IPS-18c (cell line): ENCODE measurements at regions not wholly inside any gene's neighbourhood (a gene's known extent, or its start where the extent isn't known, plus 50 kb on each side); places are given as distances from the start of the nearest gene placed in this dataset.
"Not testable (repeated sequence)": the region's sequence is repeated elsewhere in the genome, so short reads cannot be mapped to it uniquely, and the experiment has no call there.

Experiments
- H3K4me3 ChIP-seq: 2 replicates; pipeline ENCODE4 v1.7.0; 2013; ENCODE audit warnings: low read depth, mild to moderate bottlenecking, low read length, moderate library complexity; ENCODE audit not compliant: insufficient read depth
- H3K9me3 ChIP-seq: one replicate; pipeline ENCODE4 v1.6.1; 2013; ENCODE audit warnings: mild to moderate bottlenecking, low read length, moderate library complexity; ENCODE audit not compliant: control insufficient read depth, insufficient read depth

DNA sequence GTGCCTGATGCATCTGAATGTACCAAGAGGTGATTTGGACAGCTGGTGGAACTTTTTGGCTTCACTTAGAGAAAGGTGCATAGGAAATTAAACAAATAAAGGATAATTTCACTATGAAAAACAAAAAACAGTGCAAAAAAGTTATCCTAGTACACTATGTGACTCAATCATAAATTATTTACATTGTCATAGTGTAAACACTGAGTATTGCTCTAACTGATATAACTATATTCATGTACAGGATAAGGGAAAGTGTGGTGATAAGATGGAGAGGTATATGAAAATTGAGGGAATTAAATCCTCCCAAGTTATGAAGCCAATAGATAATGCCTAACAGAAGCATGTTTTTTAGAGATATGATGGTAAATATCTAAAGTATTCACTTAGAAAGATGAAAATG lies 50.2 kb upstream of the CPNE4 start:
- Histone ChIP-seq H3K9me3 (no peaks in the 10 kb centered on the region), H3K4me3 (no peak overlapping the region)

DNA sequence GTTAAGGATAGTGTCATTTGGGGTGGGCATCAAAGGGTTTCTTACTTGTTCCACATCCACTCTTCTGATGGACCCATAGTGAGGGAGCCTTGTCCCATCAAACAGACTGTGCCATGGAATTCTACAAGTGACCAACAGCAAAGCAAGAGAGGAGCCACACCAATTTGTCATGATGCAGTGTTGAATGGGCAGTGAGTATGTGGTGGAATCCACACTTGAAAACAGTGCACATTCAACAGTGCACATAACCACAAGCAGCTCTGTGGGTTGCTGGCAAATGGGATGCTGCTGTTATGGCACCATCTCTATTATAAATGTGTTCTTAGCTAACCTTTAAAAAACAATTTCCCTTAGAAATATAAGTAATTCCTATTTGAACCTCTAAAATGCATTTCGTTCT lies 52.5 kb upstream of the CPNE4 start:
- H3K9me3 ChIP-seq, result no peaks in the 10 kb centered on the region
- H3K4me3 ChIP-seq, result no peak overlapping the region

DNA sequence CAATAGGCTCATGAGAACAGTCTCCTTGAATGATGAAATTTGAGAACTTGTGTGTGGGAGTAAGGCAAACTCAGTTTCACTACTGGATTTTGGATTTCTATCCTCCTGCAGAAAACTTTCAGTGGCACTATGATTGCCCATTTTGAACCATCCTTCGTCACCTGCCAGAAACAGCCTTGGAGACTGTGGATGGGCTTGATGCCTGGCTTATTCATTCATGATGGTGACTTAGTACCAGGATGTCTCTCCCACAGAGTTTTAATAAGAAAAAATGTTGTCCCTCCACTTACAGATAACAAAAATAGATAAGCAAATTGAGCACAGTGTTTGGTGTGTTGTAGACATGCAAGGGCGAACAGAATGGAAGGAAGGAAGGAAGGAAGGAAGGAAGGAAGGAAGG lies 53.5 kb upstream of the CPNE4 start:
- Histone ChIP-seq H3K4me3 (no peak overlapping the region), H3K9me3 (no peaks in the 10 kb centered on the region)

DNA sequence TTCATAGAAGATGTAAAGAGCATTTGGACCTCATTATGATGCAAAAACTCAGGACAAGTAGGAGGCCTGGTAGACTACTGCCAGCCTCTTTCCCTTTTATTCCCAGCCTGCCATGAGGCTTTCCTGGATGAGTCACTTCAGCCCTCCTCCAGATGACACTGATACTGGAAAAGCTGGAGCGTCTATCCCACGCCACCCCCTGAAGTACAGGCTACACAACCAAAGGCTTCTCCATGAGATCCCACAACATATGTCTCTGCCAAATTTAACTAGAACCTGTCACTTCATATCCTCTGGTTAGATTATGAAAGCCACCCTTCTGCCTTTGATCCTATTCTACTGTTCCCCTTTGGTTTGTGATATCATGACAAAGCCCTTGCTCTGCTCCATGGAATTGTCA lies 56.1 kb upstream of the CPNE4 start:
- Histone ChIP-seq H3K4me3 (no peak overlapping the region), H3K9me3 (no peaks in the 10 kb centered on the region)

DNA sequence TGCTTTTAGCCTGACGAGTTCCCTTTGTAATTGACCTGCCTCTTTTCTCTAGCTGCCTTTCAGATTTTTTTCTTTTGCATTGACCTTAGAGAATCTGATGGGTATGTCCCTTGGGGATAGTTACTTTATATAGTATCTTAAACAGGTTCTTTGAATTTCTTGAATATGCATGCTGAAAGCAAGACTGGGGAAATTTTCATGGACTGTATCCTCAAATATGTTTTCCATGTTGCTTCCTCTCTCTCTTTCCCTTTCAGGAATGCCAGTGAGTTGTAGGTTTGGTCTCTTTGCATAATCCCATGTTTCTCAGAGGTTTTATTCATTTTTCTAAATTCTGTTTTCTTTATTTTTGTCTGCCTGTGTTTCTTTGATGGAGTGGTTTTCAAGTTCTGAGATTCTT lies 81.8 kb upstream of the CPNE4 start:
- H3K4me3 ChIP-seq, result no peak overlapping the region
- H3K9me3 ChIP-seq, result no peaks in the 10 kb centered on the region

DNA sequence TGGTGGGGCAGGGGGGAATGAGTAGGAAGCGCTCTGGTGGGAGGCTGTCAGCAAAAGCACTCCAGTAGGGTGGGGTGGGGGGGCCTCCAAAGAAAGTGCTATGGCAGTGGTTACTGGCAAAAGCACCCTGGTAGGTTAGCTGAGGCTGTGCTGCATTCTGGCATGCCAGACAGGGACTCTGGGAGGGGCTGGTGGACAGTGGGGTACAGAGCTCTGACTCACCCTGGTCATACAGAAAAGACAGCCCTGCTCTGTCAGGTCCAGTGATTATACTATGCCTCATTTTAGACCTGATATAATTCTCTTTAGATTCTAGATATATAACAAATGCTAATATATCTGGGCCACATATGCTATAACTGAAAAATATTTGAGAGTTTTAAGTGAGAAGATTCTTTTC lies 82.8 kb upstream of the CPNE4 start:
- H3K9me3 ChIP-seq, result no peaks in the 10 kb centered on the region
- no peak overlapping the region for H3K4me3 ChIP-seq

DNA sequence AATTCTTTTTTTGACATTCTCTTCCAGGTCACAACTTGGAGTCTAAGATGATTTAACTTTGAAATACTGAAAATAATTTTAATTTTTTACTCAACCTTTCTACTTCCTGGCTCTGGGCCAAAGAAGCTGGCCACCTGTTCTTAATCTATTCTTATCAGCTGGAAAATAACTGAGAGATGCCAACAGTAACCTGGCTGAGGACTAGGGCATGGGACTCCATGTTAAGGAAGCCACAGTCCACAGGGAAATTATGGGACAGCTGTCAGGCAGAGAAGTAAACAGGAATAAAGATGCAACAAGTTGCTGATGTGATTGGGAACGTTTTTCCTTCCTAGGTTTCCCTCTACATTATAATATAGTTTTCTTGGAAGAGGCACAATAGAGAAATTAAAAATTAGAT lies 84.7 kb upstream of the CPNE4 start:
- H3K4me3 ChIP-seq, result no peak overlapping the region
- no peaks in the 10 kb centered on the region for H3K9me3 ChIP-seq

DNA sequence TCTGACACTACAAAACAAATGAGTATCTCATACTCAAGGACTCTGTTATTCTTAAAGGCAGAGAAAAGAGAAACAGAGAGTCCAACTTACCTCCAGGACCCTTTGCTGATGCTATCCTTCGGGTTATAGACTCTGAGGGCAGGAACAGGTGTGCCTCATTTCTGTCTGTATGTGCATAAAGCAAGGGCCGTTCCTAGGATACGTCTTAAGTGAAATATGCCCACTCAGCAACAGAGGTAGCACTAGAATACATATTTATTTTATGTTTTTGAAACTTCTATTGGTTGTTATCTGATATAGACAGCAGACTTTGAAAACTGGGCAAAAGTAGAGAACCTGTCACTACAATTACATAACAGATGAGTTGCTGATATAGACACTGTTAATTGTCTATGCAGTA lies 89.3 kb upstream of the CPNE4 start:
- no peak overlapping the region for H3K4me3 ChIP-seq

DNA sequence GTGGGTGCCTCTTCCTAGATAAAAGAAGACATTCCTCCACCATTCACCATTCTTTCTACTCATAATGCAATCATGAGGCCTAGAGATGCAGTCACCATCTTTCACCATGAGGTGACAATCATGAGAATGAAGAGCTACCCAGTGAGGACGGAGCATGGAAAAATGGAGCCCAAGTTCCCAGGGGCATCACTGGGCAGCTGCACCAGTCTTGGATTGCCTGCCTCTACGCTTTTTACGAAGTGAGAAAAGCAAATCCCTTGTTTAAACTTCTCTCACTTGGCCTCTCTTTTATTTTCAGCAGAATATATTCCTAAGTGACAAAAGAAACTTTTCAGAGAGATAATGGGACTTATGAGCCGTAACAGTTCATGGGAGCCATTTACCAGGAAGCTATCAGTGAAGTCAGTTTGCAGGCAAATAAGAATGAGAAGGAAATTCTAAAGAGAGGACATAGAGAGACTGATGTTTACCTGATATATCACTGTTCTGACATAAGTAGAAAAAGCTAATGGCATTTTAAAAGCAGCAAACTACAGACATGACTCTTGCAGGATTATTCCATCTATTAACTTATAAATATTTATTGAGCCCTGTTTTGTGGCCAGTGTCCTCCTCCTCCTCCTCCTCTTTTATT lies 90.0 kb upstream of the CPNE4 start:
- H3K4me3 ChIP-seq, result no peak overlapping the region
- no peaks in the 10 kb centered on the region for H3K9me3 ChIP-seq

More for the DNA sequence above, 89.3 kb upstream of the CPNE4 start:
- H3K9me3 ChIP-seq, result no peaks in the 10 kb centered on the region

DNA sequence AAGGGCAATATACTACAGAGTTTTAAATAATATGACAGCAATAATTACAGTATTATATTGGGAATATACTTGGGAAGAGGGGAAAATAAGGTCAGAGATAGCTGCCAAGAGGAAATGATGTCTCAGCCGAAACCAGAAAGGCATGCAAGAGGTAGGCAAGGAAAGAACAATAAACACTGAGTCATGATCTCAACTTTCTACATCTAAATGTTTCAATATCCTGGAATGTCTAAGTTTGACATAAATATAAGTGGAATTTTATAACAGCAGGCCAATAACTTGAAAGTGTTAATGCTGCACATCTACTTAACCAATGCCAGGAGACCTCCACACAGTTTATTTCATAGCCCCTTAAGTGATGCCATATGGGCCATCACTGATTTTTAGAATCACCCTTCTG lies 99.8 kb upstream of the CPNE4 start:
- H3K9me3 ChIP-seq, result no peaks in the 10 kb centered on the region
- no peak overlapping the region for H3K4me3 ChIP-seq

DNA sequence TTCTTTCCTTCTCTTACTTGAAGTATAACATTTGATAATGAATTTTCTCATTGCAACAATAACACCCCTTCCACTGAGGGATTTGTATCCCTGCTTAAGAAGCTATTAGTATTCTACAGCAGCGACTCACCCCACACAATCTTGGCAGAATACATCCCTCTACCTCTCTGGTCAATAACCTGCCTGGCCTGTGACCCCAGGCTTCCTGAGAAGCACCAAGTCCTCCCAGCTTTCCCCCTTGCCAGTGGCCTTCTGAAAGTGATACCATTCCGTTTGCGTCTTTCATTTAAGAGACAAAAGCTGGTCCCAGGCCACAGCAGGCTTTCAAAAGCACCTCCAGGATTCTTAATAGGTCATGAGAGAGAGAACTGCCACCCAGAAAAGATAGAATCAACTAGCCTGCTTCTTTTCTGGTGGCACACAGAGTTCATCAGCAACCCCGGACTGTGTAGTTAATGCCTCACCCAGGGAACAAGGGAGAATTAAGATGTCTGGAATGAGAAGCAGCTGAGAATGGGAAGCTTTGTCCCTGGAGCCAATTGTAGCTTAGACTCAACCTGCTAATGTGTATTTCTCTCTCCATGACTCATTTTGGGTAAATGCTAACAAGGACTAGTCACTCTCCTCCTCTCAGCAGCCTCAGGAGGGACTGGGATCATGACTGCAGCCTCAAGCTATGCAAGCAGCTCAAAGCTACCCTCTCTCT lies 101.0 kb upstream of the CPNE4 start:
- no peaks in the 10 kb centered on the region for H3K9me3 ChIP-seq
- H3K4me3 ChIP-seq, result no peak overlapping the region; the same call in 1 of the 2 replicates

DNA sequence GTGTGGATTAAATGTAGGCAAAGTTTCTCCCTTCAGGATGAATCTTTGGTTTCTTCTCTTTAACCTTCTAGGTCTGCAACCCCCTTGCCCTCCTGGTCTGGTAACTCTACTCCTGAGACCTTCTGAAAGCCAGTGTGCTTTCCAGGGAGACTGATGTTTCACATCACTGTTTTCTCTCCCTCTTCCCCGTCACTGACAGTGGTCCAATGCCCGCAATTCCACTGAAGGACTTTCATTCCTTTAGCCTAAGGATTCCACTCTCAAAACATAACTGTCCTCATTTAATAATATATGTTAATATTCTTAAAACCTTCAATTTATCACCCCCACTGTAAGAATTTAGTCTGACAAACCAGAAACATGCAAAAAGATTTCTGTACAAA lies 101.5 kb upstream of the CPNE4 start:
- H3K4me3 ChIP-seq, result peak overlapping the region; percentile 1; the same call in 1 of the 2 replicates
- H3K9me3 ChIP-seq, result no peaks in the 10 kb centered on the region

DNA sequence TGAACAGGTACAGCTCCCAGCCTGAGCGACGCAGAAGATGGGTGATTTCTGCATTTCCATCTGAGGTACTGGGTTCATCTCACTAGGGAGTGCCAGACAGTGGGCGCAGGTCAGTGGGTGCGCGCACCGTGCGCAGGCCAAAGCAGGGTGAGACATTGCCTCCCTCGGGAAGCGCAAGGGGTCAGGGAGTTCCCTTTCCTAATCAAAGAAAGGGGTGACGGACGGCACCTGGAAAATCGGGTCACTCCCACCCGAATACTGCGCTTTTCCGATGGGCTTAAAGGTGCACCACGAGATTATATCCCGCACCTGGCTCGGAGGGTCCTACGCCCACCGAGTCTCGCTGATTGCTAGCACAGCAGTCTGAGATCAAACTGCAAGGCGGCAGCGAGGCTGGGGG lies 102.1 kb upstream of the CPNE4 start:
- not testable (repeated sequence) for H3K9me3 ChIP-seq
- peak overlapping the region; percentile 28; the same call in 1 of the 2 replicates for H3K4me3 ChIP-seq

DNA sequence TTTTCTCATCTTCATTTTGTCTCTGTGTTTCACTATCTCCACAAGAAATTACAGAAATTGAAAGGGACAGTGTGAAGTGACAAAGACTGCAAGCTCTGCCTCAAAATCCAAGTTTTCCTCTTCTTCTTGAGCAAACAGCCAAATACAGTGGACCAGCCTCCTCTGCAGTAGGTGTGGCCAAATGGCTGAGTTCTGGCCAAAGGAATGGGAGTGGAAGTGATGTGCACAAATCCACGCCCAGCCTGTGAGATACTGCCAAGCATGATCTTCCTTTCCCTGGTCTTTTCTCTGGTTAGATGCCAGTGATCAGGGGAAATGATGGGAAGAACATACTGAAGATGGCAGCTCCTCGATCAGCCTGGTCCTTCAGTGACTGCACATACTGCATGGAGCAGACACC lies 111.0 kb upstream of the CPNE4 start:
- no peaks in the 10 kb centered on the region for H3K9me3 ChIP-seq
- H3K4me3 ChIP-seq, result no peak overlapping the region

DNA sequence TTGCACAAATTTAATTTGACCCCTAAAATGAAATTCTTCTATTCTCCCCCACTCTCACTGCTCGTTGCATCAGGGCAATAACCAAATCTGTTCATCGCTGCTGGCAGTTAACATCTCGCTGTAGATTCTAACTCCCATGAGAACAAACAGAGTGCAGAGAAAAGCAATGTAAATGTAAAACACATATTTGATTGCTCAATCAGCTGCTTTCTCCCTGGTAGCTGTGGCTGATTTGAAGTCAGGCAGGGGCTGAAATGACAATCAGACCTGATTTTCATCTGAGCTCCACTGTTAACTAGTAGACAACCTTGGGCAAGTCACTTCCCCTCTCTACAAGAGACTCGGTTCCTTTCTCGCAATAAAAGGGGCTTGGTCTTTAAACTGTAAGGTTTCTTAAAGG lies 119.8 kb upstream of the CPNE4 start:
- no peaks in the 10 kb centered on the region for H3K9me3 ChIP-seq
- H3K4me3 ChIP-seq, result no peak overlapping the region

DNA sequence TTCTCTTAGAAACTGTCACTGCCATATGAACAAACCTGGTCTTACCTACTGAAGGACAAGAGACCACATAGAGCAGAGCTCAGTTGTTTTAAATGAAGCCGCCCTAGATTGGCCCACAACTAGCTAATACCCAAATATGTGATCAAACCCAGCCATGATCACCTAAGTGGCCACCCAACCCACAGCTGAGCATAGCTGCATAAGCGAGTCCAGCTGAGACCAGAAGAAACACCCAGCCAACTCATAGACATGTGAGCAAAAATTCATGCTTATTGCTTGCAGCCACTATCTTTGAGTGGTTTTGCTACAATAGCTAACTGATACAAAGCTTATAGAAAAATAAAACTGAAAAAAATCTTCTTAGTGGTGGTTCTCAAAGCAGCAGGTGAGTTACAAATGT lies 124.3 kb upstream of the CPNE4 start:
- H3K4me3 ChIP-seq, result no peak overlapping the region
- H3K9me3 ChIP-seq, result no peaks in the 10 kb centered on the region

DNA sequence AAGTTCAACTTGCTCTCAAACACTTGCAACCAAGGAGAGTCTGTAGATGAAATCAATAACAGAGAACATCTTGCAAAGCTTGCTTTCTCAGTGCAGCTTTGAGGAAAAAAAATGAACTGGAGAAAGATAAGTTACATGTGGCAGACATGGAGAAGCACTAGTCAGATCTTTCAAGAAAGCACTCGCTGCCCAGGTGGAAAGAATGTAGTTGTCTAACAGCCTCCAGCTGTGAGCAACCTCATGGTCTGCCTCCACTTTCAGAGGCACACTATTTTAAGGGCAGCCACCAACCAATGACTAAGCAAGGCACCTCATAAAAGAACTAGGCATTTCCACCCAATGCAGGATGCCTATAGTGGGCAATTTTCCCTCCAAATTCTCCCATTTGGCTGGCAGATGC lies 125.4 kb upstream of the CPNE4 start:
- no peak overlapping the region for H3K4me3 ChIP-seq
- no peaks in the 10 kb centered on the region for H3K9me3 ChIP-seq

DNA sequence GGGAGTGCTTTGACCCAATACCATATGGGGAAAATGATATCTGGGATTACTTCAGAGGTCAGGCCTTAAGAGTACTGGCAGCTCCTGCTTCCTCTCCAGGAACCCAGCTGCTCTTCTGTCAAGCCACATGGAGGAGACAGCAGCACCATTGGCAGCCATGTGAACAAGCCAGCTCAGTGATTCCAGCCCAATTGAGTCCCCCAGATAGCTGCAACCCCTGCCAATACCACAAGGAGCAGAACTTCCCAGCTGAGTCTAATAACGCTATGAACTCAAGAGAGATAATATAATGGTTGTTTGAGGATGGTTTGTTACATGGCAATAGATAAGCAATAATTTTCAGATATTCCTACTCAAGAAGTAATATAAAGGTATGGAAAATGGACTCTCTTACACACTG lies 126.8 kb upstream of the CPNE4 start:
- Histone ChIP-seq H3K4me3 (no peak overlapping the region), H3K9me3 (no peaks in the 10 kb centered on the region)
